Gastroesophageal sphincter (tissue), 3 donors: ENCODE measurements at regions not wholly inside any gene's neighbourhood (a gene's known extent, or its start where the extent isn't known, plus 50 kb on each side); places are given as distances from the start of the nearest gene placed in this dataset.

Source experiments
- EP300 ChIP-seq: sonication (generic); formaldehyde crosslinking; IDR thresholded peaks from one replicate; pipeline ENCODE4 v1.6.1; 2017; ENCODE audit warnings: antibody characterized with exemption, mild to moderate bottlenecking
- POLR2A ChIP-seq, 2 donors: fragments of 450-650 bp; IDR thresholded peaks; one replicate each; pipeline ENCODE4 v1.6.1; 2017; ENCODE audit warnings: antibody characterized with exemption in 2 of 2, mild to moderate bottlenecking in 2 of 2, moderate library complexity in 1 of 2
- POLR2AphosphoS5 ChIP-seq: sonication (generic); formaldehyde crosslinking; IDR thresholded peaks from one replicate; pipeline ENCODE4 v1.6.1; 2017; ENCODE audit warnings: antibody characterized with exemption
- TF ChIP-seq, protein P1 (sequence below), 4 experiments: fragments of 200-600 bp in 2 of 4; fragments of 450-650 bp in 2 of 4; sonication (generic) in 1 of 4; IDR thresholded peaks; one replicate each; pipeline ENCODE4 v1.5.1; 2017 to 2019; ENCODE audit warnings: antibody characterized with exemption in 4 of 4, mild to moderate bottlenecking in 2 of 4, moderate library complexity in 2 of 4

- TF ChIP-seq, protein P1, sequence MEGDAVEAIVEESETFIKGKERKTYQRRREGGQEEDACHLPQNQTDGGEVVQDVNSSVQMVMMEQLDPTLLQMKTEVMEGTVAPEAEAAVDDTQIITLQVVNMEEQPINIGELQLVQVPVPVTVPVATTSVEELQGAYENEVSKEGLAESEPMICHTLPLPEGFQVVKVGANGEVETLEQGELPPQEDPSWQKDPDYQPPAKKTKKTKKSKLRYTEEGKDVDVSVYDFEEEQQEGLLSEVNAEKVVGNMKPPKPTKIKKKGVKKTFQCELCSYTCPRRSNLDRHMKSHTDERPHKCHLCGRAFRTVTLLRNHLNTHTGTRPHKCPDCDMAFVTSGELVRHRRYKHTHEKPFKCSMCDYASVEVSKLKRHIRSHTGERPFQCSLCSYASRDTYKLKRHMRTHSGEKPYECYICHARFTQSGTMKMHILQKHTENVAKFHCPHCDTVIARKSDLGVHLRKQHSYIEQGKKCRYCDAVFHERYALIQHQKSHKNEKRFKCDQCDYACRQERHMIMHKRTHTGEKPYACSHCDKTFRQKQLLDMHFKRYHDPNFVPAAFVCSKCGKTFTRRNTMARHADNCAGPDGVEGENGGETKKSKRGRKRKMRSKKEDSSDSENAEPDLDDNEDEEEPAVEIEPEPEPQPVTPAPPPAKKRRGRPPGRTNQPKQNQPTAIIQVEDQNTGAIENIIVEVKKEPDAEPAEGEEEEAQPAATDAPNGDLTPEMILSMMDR (IDR thresholded peaks at IDR 0.05) = no peak
- TF ChIP-seq EP300 (no peak), POLR2A (IDR thresholded peaks at IDR 0.05) (no peak), POLR2AphosphoS5 (no peak)
Measured at GRCh38 chr10:130985158-130985753, 326.3 kb downstream of the TCERG1L start.
